CD4-positive, alpha-beta T cell treated with Interferon gamma for 1 hour (primary cell): ENCODE measurements at regions not wholly inside any gene's neighbourhood (a gene's known extent, or its start where the extent isn't known, plus 50 kb on each side); places are given as distances from the start of the nearest gene placed in this dataset.

Experiments
- DNase-seq: peaks from one replicate; pipeline ENCODE4 v3.0.0-alpha.2; 2020

DNA sequence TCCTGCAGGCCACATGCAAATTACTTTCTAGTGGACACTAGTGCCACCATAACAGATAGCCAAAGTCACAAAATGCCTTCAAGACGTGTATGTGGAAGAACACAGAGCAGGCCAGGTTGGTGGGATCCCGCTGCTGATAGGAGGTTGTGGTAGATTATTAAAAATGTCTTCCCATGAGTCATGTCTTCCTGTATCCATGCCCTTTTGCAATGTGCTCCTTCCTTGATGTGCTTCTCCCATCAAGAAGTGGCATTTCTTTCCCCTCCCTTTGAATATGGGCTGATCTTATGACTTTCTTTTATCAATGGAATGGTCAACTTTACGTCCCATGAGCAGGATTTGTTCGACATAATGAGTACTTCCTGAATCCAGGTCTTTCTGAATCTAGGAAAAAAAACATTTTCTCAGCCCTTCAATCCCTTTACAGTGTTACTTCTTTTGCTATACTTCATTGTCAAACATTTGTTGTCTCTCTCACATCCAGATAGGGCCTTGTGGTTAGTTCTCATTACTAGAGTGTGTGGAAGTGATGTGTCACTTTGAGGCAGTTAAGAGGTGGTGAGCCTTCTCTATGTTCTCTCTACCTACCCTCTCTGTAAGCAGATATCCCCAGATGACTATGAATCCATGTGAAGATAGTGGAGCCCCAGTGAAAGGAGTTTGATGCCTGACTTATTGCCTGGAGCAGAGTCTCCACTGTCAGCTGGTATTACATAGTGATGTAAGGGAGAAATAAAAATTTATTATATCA, 519.2 kb upstream of the DIPK2B start:
- no peak for DNase-seq

- DNase-seq: no peak
These were observed 518.0 kb upstream of the DIPK2B start for GRCh38 chrX:45718676-45719075.

DNA sequence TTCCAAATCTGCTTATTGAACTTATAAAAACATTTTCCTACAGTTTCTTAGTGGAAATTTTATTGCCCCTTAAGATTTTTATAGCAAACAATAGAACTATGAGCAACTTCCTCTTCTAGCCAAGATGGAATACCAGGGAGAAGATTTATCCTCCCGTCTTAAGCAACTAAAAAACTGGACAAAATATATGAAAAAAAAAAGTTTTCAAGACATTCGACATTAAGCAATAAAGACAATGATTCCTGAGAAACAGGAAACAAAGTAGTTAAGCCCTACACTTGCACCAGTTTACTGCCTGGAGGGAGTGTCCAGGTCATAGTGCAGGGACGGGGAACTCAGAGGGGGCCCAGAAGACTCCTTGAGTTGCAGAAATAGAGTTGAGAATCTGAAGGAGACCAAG, 516.1 kb upstream of the DIPK2B start:
- DNase-seq: no peak

- DNase-seq: no peak
These were observed 515.1 kb upstream of the DIPK2B start for GRCh38 chrX:45715748-45716147.

- DNase-seq: no peak
These were observed 514.2 kb upstream of the DIPK2B start for GRCh38 chrX:45714866-45715265.

DNA sequence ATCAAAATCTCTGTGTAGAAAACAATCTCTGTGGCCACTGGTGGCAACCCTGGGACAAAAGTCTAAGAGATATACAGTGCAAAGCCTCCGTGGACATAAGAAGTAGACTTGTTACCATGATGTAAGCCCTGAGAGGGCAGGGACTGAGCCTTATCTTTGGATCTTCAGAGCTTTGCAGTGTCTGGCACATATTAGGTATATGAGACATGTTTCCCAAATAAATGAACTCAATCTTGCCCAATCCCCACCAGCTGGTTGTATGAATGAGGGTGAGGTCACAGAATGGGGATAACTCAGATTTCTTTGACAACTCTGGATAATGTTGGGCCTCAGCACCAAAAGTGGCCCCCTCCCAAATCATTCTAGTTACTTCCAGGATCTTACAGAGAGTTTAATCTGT, 511.4 kb upstream of the DIPK2B start:
- DNase-seq: no peak

- DNase-seq: no peak
These were observed 510.6 kb upstream of the DIPK2B start for GRCh38 chrX:45711231-45711630.

DNA sequence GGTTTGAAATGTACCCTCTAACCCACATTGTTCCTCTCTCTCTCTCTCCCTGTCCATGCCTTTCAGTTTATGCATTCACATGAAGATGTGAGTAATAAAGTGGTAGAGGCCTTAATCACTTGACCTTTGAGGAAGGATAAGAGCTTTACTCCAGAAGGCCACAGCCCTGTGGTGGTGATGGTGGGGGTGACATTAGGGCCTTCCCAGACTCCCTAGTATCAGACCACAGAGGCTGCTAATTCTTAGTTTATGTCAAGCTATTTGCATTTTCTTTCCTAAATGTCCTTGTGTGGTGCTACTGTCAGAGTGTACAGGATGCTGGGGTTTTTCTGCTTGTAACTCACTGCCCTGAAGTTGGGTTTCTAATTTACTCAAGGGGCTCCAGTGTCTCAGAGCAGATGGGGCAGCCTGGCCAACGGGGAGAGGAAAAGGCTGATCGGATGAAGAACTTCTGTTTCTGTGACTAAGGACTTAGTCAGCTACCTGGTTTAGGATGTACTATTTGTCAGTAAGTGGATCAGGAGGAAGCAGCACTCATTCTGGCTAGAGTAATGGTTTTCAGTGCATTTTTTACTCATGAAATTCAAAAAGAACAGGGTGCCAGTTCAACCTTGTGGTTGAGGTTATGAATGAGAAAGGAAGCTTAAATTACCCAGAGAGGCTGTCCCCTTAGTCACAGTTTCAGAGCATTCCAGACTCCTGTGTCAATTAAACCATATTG, 509.6 kb upstream of the DIPK2B start:
- DNase-seq: no peak

DNA sequence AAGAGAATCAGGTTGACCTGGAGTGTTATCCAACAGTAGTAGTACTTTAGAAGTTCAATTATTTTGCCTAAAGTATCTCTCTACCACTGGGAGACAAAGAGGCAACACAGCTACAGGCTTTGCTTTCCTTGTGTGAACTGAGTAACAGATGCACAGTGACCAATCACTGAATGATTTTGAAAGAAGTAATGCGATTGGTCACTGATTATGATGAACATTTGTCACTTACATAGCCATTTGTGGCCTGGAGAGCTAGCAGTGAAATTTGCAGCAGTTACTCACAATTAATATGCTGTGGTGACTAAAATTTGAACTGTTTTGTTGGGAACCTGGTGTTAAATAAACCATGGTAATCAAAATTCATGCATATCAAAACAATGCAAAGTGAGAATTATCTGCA, 508.7 kb upstream of the DIPK2B start:
- DNase-seq: no peak

DNA sequence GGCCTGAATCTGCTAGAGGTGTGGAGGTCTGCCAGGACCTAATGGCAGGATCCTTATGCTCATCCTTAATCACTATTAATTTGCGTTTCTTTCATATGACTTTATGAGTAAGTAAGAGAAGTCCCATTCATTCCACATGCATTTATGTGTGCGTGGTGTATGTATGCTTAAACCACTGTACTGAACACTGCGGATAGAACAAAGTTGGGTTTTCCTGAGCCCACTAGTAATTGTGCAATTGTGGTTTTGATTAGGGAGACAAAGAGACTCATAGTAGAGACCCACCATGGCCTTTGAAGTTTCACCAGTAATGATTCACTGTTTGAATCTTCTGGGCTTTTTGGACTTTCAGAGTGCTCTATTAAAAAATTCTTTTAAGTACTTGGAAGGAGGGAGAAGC, 498.5 kb upstream of the DIPK2B start:
- no peak for DNase-seq

DNA sequence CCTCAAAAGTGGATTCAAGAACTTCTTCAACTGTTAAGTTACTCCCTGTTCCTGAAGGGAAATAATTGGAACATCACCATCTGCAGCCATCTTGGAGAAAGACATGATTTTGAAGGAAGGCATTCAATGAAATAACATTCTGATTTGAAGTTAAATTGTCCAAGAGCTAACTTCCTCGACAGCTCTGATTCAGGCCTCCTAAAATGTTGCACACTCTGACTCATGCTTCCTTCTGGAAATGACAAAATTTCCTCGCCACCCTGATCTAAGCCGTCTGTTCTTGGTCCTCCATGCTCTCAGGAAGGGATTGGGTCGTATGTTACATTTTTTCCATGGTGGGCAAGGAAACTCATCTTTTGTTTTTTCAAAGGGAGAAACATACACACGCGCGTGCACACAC, 496.9 kb upstream of the DIPK2B start:
- no peak for DNase-seq

DNA sequence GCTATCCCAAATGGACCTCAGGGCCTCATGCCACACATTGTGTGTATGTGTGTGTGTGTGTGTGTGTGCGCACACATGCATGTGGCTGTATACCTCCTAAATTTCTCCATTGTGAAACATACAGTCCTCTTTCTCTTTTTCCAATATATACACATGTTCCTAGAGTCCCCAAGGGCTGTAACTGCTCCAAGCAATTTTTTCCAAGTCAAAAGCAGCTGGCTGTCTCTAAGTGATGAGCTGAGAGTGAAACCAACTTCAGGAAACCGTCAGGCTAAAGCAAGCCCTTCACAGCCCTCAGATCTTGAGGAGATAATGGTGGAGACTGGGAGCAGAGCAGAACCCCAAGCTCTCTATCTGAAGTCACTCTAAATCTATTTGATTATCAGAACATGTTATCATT, 496.1 kb upstream of the DIPK2B start:
- no peak for DNase-seq

DNA sequence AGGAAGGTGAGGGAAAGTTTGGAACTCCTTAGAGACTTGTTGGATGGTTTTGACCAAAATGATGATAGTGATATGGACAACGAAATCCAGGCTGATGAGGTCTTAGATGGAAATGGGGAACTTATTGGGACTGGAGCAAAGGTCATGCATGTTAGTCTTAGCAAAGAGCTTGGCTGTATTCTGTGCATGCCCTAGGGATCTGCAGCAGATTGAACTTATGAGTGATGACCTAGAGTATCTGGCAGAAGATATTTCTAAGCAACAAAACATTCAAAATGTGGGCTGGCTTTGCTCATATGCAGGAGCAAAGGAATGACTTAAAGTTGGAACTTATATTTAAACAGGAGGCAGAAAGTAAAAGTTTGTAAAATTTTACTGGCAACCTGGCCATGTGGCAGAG, 489.3 kb upstream of the DIPK2B start:
- no peak for DNase-seq

DNA sequence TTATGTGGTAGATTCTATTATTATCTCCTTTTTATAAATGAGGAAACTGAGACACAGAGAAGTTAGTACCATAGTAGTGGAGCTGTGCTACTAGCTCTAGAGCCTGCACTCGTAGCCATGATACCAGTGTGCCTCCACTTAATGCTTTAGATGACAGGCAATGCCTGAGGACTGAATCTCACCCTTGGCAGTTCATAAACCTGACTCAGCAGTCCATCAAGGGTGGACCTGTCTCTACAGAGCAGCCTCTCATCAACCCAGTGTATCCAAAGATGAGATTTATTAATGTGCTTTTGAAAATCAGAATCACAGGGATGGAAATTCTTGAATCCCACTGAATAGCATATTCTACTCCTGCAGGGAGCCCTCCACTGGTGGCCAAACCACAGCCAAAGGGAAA, 483.2 kb upstream of the DIPK2B start:
- no peak for DNase-seq

DNA sequence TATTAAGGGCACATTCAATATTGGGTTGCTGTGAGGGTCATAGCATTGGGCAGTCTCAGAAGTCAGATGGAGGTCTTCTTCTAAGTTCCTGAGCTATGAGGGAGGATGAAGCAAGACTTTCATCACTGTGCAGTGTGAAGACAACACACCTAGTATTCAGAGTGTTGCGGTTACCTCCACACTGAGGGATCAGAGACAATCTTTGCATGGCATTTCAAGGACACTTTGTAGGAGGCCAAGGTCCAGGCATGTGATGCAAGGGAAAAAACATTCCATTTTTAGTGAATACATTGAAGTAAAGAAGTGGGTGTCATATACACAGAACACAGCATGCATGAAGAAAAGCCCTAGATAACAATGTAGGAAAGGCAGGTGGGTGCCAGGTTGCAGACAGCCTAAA, 481.2 kb upstream of the DIPK2B start:
- DNase-seq: no peak

- DNase-seq: no peak
These were observed 469.2 kb upstream of the DIPK2B start for GRCh38 chrX:45669715-45670340.

DNA sequence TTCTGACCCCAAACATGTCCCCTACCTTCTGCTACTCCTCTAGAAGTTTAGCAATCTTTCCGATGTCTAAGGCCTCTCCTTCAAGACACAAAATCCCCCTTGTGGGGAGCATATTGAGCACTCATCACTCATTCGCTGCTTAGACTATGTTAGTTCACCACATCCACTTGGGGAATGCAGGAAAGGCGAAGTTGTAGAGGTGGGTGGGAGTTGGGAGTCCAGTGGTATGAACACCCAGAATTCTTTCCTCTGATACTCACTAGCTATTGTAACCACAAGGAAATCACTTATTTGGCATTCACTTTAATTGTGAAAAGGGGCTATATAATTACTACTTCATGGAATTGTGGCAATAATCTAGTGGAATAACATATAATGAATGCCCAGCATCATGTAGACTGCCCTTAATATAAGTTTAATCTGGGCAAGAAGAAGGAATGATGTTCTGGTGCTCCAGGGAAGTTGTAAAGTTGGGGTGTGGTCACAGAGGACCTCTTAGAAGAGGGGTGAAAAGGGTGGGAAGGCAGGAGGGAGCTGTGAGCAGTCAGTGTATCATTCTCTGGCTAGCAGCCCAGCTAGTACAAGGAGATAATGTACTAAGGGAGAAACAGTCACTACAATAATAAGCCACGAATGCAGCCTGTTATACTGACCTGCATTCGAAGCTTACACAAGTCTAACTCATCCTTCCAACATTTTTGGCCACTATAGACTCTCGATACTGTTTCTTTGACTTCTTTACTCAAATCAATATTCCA, 468.2 kb upstream of the DIPK2B start:
- no peak for DNase-seq

GRCh38 chrX:45667666-45668065, 467.0 kb upstream of the DIPK2B start:
- no peak for DNase-seq

DNA sequence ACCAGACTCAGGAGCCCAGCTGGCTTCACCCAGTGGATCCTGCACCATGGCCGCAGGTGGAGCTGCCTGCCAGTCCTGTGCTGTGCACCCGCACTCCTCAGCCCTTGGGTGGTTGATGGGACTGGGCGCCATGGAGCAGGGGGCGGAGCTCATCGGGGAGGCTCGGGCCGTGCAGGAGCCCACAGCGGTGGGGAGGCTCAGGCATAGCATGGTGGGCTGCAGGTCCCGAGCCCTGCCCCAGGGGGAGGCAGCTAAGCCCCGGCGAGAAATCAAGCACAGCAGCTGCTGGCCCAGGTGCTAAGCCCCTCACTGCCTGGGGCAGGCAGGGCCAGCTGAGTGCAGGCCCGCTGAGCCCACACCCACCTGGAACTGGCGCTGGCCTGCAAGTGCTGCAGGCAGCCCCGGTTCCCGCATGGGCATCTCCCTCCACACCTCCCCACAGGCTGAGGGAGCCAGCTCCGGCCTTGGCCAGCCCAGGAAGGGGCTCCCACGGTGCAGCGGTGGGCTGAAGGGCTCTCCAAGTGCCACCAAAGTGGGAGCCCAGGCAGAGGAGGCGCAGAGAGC, 464.1 kb upstream of the DIPK2B start:
- no peak for DNase-seq

GRCh38 chrX:45660477-45660876, 459.8 kb upstream of the DIPK2B start:
- no peak for DNase-seq

DNA sequence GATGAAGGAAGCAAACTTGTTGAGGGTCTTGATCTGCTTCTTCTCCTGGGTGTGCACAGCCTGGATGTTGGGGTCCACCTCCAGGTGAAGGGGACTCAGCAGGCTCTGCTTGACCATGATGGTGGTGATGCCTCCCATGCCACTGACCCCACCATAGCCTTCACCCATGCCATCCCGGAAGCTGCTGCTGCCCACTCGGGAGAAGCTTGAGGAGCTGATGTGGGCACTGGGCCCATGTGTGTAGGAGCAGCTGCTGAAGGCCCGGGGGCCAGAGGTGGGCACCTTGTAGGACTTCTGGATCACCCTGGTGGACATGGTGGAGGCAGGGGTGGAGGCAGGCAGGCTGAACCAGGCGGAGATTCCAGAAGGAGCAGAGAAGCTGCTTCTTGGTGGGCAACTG, 432.7 kb upstream of the DIPK2B start:
- no peak for DNase-seq

DNA sequence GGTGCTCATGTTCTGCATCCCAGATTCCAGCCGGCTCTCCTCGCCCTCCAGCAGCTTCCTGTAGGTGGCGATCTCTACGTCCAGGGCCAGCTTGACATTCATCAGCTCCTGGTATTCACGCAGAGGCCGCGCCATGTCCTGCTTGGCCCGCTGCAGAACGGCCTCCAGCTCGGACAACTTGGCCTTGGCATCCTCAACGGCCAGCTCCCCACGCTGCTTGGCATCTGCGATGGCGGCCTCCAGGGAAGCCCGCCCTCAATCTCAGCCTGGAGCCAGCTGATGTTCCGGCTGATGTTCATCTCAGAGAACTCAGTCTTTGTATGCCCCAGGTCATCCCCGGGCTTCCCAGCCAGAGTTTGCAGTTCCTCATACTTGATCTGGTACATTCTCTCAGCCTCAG, 431.8 kb upstream of the DIPK2B start:
- DNase-seq: no peak

DNA sequence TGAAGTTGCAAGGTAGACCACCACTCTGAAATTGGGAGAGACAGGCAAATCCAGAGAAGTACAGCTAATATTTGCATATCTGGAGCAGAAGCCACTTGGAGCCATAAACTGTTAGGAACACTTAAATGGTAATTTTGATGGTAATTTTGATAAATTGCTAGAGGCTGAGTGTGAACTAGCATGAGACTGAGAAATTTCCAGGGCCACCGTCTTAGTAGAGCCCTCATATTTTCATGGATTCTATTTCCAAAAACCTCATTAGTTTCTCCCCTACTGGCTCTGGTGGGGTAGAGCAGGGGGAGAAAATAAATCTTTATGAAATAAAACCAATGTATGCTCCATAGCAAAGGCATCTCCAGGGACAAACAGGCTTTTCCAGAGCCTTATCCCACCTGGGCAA, 429.4 kb upstream of the DIPK2B start:
- DNase-seq: no peak
